Liver (tissue), 8 donors: ENCODE measurements at regions not wholly inside any gene's neighbourhood (a gene's known extent, or its start where the extent isn't known, plus 50 kb on each side); places are given as distances from the start of the nearest gene placed in this dataset.

Source experiments
- DNase-seq: peaks from one replicate; pipeline ENCODE4 v3.0.0-alpha.2; 2017; ENCODE audit warnings: low spot score
- H3K27ac ChIP-seq, 2 donors: one replicate each; pipeline ENCODE4 v1.7.0; 2013; ENCODE audit warnings: inconsistent platforms in 2 of 2, low read length in 2 of 2, control low read depth in 1 of 2, low read depth in 1 of 2, mild to moderate bottlenecking in 1 of 2
- H3K27me3 ChIP-seq, 4 donors: one replicate each; pipeline versions ENCODE4 v1.6.1 to v1.7.0; 2013; ENCODE audit warnings: low read length in 3 of 4, inconsistent platforms in 1 of 4, mild to moderate bottlenecking in 1 of 4, moderate library complexity in 1 of 4; ENCODE audit not compliant: control insufficient read depth in 4 of 4, insufficient read depth in 4 of 4
- H3K36me3 ChIP-seq, 4 donors: one replicate each; pipeline versions ENCODE4 v1.6.1 to v1.7.0; 2013; ENCODE audit warnings: low read length in 3 of 4, mild to moderate bottlenecking in 3 of 4, low read depth in 1 of 4, moderate library complexity in 1 of 4; ENCODE audit not compliant: control insufficient read depth in 4 of 4, insufficient read depth in 3 of 4
- H3K4me1 ChIP-seq, 4 donors: one replicate each; pipeline versions ENCODE4 v1.6.1 to v1.7.0; 2013; ENCODE audit warnings: low read length in 3 of 4, mild to moderate bottlenecking in 3 of 4, moderate library complexity in 1 of 4; ENCODE audit not compliant: control insufficient read depth in 4 of 4, insufficient read depth in 4 of 4
- H3K4me3 ChIP-seq, 3 donors: one replicate each; pipeline versions ENCODE4 v1.6.1 to v1.7.0; 2013; ENCODE audit warnings: low read length in 3 of 3, control low read depth in 1 of 3, low read depth in 1 of 3, mild to moderate bottlenecking in 1 of 3
- H3K9ac ChIP-seq, 2 donors: one replicate each; pipeline ENCODE4 v1.7.0; 2013; ENCODE audit warnings: low read length in 2 of 2, mild to moderate bottlenecking in 2 of 2, moderate library complexity in 2 of 2, control low read depth in 1 of 2, low read depth in 1 of 2
- H3K9me3 ChIP-seq, 4 donors: one replicate each; pipeline versions ENCODE4 v1.6.1 to v1.7.0; 2013; ENCODE audit warnings: low read length in 3 of 4; ENCODE audit not compliant: control insufficient read depth in 4 of 4
- ATF3 ChIP-seq: IDR thresholded peaks from 2 replicates; pipeline ENCODE4 v1.6.1; 2016; ENCODE audit warnings: antibody characterized with exemption
- CTCF ChIP-seq: fragments of 150-350 bp; IDR thresholded peaks from 2 replicates; pipeline ENCODE4 v1.5.1; 2017; ENCODE audit warnings: improper control_type of control experiment, low read depth, low read length; ENCODE audit not compliant: missing input control
- EGR1 ChIP-seq, 2 donors: IDR thresholded peaks; 2 replicates each; pipeline ENCODE4 v1.6.1; 2016 to 2018; ENCODE audit warnings: antibody characterized with exemption in 2 of 2, low read depth in 2 of 2
- FOXA1 ChIP-seq: IDR thresholded peaks from 2 replicates; pipeline ENCODE4 v1.6.1; 2016; ENCODE audit warnings: antibody characterized with exemption
- FOXA2 ChIP-seq: IDR thresholded peaks from 2 replicates; pipeline ENCODE4 v1.6.1; 2016; ENCODE audit warnings: antibody characterized with exemption
- GABPA ChIP-seq, 2 donors: IDR thresholded peaks in 1 of 2; conservative IDR thresholded peaks in 1 of 2; 2 replicates each; pipeline ENCODE4 v1.6.1; 2016; ENCODE audit warnings: antibody characterized with exemption in 2 of 2, mild to moderate bottlenecking in 1 of 2, moderate library complexity in 1 of 2
- HNF4A ChIP-seq, 2 donors: conservative IDR thresholded peaks; 2 replicates each; pipeline ENCODE4 v1.6.1; 2016; ENCODE audit warnings: antibody characterized with exemption in 2 of 2, mild to moderate bottlenecking in 2 of 2
- HNF4G ChIP-seq: IDR thresholded peaks from 2 replicates; pipeline ENCODE4 v1.6.1; 2016; ENCODE audit warnings: antibody characterized with exemption
- JUND ChIP-seq, 2 donors: IDR thresholded peaks; 2 replicates each; pipeline ENCODE4 v1.6.1; 2016; ENCODE audit warnings: antibody characterized with exemption in 2 of 2
- MAX ChIP-seq: IDR thresholded peaks from 2 replicates; pipeline ENCODE4 v1.6.1; 2016; ENCODE audit warnings: antibody characterized with exemption
- NR2F2 ChIP-seq: IDR thresholded peaks from 2 replicates; pipeline ENCODE4 v1.6.1; 2016; ENCODE audit warnings: antibody characterized with exemption
- RAD21 ChIP-seq, 2 donors: IDR thresholded peaks; 2 replicates each; pipeline ENCODE4 v1.6.1; 2016; ENCODE audit warnings: antibody characterized with exemption in 2 of 2, mild to moderate bottlenecking in 2 of 2
- REST ChIP-seq: IDR thresholded peaks from 2 replicates; pipeline ENCODE4 v1.6.1; 2016; ENCODE audit warnings: antibody characterized with exemption, mild to moderate bottlenecking
- RXRA ChIP-seq, 2 donors: IDR thresholded peaks; 2 replicates each; pipeline ENCODE4 v1.6.1; 2017 to 2018; ENCODE audit warnings: antibody characterized with exemption in 2 of 2, mild to moderate bottlenecking in 1 of 2
- SP1 ChIP-seq: IDR thresholded peaks from 2 replicates; pipeline ENCODE4 v1.6.1; 2018; ENCODE audit warnings: antibody characterized with exemption, mild to moderate bottlenecking
- TAF1 ChIP-seq: conservative IDR thresholded peaks from 2 replicates; pipeline ENCODE4 v1.6.1; 2016; ENCODE audit warnings: antibody characterized with exemption, mild to moderate bottlenecking
- YY1 ChIP-seq: IDR thresholded peaks from 2 replicates; pipeline ENCODE4 v1.6.1; 2016; ENCODE audit warnings: antibody characterized with exemption, mild to moderate bottlenecking
- WGBS: extraction: QIAGEN DNeasy Blood & Tissue Kit; methylation state at CpG from one replicate; pipeline ENCODE4 v1.1.7; 2013; 5-methylcytosine and 5-hydroxymethylcytosine counted together
- TF ChIP-seq, protein P1 (sequence below): IDR thresholded peaks from 2 replicates; pipeline ENCODE4 v1.6.1; 2016; ENCODE audit warnings: antibody characterized with exemption
- donor health status: healthy.
- donor health status: healthy.
- donor health status: healthy.
- donor health status: healthy.
- donor health status: healthy.

DNA sequence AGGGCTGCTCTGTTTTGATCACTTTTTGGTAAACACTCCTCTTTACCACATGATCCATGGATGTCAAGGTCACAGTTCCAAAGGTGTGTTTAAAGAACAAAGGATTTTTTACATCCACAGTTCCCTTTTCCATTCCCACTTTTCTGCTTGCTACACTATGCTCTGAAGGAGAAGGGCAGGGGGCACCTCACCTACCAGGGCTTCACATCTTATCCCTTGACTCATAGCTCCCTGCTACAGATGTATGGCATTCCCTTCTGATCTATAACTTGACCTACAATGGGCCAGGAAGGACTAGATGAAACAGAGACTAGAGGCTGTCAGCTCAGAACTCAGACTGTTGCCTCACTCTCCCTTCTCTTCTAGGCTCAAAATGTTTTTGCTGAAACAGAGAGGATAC, 233.1 kb upstream of the RPS6KA3 start:
- H3K27ac ChIP-seq: no peak overlapping the region
- H3K4me1 ChIP-seq: no peaks in the 10 kb centered on the region
- no peaks in the 10 kb centered on the region for H3K36me3 ChIP-seq
- H3K9me3 ChIP-seq: no peaks in the 10 kb centered on the region
- no peak overlapping the region for H3K9ac ChIP-seq
- TF ChIP-seq SP1 (no peak), NR2F2 (no peak), HNF4A (conservative IDR thresholded peaks at IDR 0.05) (no peak), RXRA (IDR thresholded peaks at IDR 0.05) (no peak), FOXA2 (no peak), GABPA (IDR thresholded peaks at IDR 0.05 in 1 of 2, conservative IDR thresholded peaks at IDR 0.05 in 1 of 2) (no peak), HNF4G (no peak), JUND (IDR thresholded peaks at IDR 0.05) (no peak), EGR1 (IDR thresholded peaks at IDR 0.05; ENCODE audit: low read depth in 2 of 2) (no peak), RAD21 (IDR thresholded peaks at IDR 0.05) (no peak), ATF3 (no peak), TAF1 (no peak), YY1 (no peak)
- H3K27me3 ChIP-seq: no peaks in the 10 kb centered on the region
- H3K4me3 ChIP-seq: no peak overlapping the region
- DNase-seq: no peak

- no peak overlapping the region for H3K27ac ChIP-seq
- no peaks in the 10 kb centered on the region for H3K36me3 ChIP-seq
- no peak overlapping the region for H3K9ac ChIP-seq
- no peaks in the 10 kb centered on the region for H3K27me3 ChIP-seq
- H3K4me1 ChIP-seq: no peaks in the 10 kb centered on the region
- WGBS: 80% methylated on average over 7 of the region's 7 CpGs
- no peak overlapping the region for H3K4me3 ChIP-seq
- no peak for TF ChIP-seq ATF3
- TF ChIP-seq HNF4G: no peak
- TF ChIP-seq FOXA1: no peak
- TF ChIP-seq CTCF: no peak
- TF ChIP-seq FOXA2: no peak
- TF ChIP-seq TAF1: no peak
- no peak for TF ChIP-seq YY1
- TF ChIP-seq SP1: no peak
- TF ChIP-seq EGR1 (IDR thresholded peaks at IDR 0.05; ENCODE audit: low read depth in 2 of 2): no peak
- no peak for TF ChIP-seq GABPA (IDR thresholded peaks at IDR 0.05 in 1 of 2, conservative IDR thresholded peaks at IDR 0.05 in 1 of 2)
- no peak for TF ChIP-seq RXRA (IDR thresholded peaks at IDR 0.05)
- TF ChIP-seq, protein P1, sequence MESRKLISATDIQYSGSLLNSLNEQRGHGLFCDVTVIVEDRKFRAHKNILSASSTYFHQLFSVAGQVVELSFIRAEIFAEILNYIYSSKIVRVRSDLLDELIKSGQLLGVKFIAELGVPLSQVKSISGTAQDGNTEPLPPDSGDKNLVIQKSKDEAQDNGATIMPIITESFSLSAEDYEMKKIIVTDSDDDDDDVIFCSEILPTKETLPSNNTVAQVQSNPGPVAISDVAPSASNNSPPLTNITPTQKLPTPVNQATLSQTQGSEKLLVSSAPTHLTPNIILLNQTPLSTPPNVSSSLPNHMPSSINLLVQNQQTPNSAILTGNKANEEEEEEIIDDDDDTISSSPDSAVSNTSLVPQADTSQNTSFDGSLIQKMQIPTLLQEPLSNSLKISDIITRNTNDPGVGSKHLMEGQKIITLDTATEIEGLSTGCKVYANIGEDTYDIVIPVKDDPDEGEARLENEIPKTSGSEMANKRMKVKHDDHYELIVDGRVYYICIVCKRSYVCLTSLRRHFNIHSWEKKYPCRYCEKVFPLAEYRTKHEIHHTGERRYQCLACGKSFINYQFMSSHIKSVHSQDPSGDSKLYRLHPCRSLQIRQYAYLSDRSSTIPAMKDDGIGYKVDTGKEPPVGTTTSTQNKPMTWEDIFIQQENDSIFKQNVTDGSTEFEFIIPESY: no peak
- TF ChIP-seq MAX: no peak
- no peak for TF ChIP-seq REST
- TF ChIP-seq RAD21 (IDR thresholded peaks at IDR 0.05): no peak
- no peak for TF ChIP-seq HNF4A (conservative IDR thresholded peaks at IDR 0.05)
- TF ChIP-seq JUND (IDR thresholded peaks at IDR 0.05): no peak
- DNase-seq: no peak
- no peaks in the 10 kb centered on the region for H3K9me3 ChIP-seq
Observed at GRCh38 chrX:20498851-20499635, 232.3 kb upstream of the RPS6KA3 start.
